SK-N-SH (cell line): ENCODE measurements at regions not wholly inside any gene's neighbourhood (a gene's known extent, or its start where the extent isn't known, plus 50 kb on each side); places are given as distances from the start of the nearest gene placed in this dataset.

Experiments used
- CTCF ChIA-PET: fragments of 300-600, 350-600 bp; formaldehyde crosslinking; extraction: SDS; loops from one replicate; lab custom pipeline; 2021; lab: Yijun Ruan, JAX
- POLR2A ChIA-PET: fragments of 350-600 bp; sonication (Branson Sonifier 250); formaldehyde crosslinking; extraction: SDS; loops from one replicate; lab custom pipeline; 2020; ENCODE audit warnings: antibody characterized with exemption, inconsistent platforms; lab: Yijun Ruan, JAX
- DNase-seq: peaks from one replicate; pipeline ENCODE4 v3.0.0; 2012
- H2AFZ ChIP-seq: fragments of 200-600 bp; sonication (generic); 2 replicates; pipeline ENCODE4 v1.8.1; 2016; ENCODE audit warnings: antibody characterized with exemption, mild to moderate bottlenecking, low read depth
- H3F3A ChIP-seq: fragments of 200-600 bp; sonication (generic); replicated peaks from 2 replicates; pipeline ENCODE3; 2016; ENCODE audit warnings: antibody characterized with exemption, mild to moderate bottlenecking; ENCODE audit not compliant: insufficient read depth
- H3K27ac ChIP-seq, 2 experiments: fragments of 200-500 bp in 1 of 2; fragments of 200-600 bp in 1 of 2; sonication (Bioruptor generic) in 1 of 2; sonication (generic), shearing (Covaris generic) in 1 of 2; 2 replicates each; pipeline versions ENCODE4 v1.5.1 to v1.6.1; 2014 to 2016; ENCODE audit warnings: low read depth in 2 of 2, inconsistent platforms in 1 of 2, low read length in 1 of 2, mild to moderate bottlenecking in 1 of 2, mixed read lengths in 1 of 2
- H3K27me3 ChIP-seq: fragments of 200-600 bp; sonication (generic), shearing (Covaris generic); 2 replicates; pipeline ENCODE4 v1.6.1; 2016; ENCODE audit warnings: mixed run types; ENCODE audit not compliant: insufficient read depth
- H3K36me3 ChIP-seq, 2 experiments: fragments of 200-500 bp in 1 of 2; fragments of 200-600 bp in 1 of 2; sonication (Bioruptor generic) in 1 of 2; sonication (generic) in 1 of 2; replicated peaks in 1 of 2; 2 replicates each; pipeline versions ENCODE3 to v1.5.1; 2014 to 2016; ENCODE audit warnings: low read length in 1 of 2, mild to moderate bottlenecking in 1 of 2; ENCODE audit not compliant: insufficient read depth in 2 of 2, control insufficient read depth in 1 of 2
- H3K4me1 ChIP-seq, 2 experiments: fragments of 200-500 bp in 1 of 2; fragments of 200-600 bp in 1 of 2; sonication (Bioruptor generic) in 1 of 2; sonication (generic), shearing (Covaris generic) in 1 of 2; 2 replicates each; pipeline versions ENCODE4 v1.5.1 to v1.6.1; 2014 to 2016; ENCODE audit warnings: low read depth in 1 of 2, low read length in 1 of 2, mixed run types in 1 of 2; ENCODE audit not compliant: insufficient read depth in 2 of 2, control insufficient read depth in 1 of 2
- H3K4me2 ChIP-seq: fragments of 200-600 bp; sonication (generic), shearing (Covaris generic); 2 replicates; pipeline ENCODE4 v1.6.1; 2017; ENCODE audit warnings: mixed run types
- H3K4me3 ChIP-seq, 2 experiments: fragments of 200-500 bp in 1 of 2; fragments of 200-600 bp in 1 of 2; sonication (Bioruptor generic) in 1 of 2; sonication (generic), shearing (Covaris generic) in 1 of 2; 2 replicates each; pipeline versions ENCODE4 v1.5.1 to v1.8.1; 2014 to 2016; ENCODE audit warnings: low read depth in 2 of 2, inconsistent platforms in 1 of 2, low read length in 1 of 2, mild to moderate bottlenecking in 1 of 2, mixed read lengths in 1 of 2, moderate library complexity in 1 of 2
- H3K79me2 ChIP-seq: fragments of 200-600 bp; sonication (generic); 2 replicates; pipeline ENCODE4 v1.8.1; 2017; ENCODE audit warnings: mild to moderate bottlenecking; ENCODE audit not compliant: insufficient read depth
- H3K9ac ChIP-seq: fragments of 200-600 bp; sonication (generic); 2 replicates; pipeline ENCODE4 v1.6.1; 2017; ENCODE audit warnings: mixed run types
- H3K9me2 ChIP-seq: fragments of 200-600 bp; sonication (generic); 2 replicates; pipeline ENCODE4 v1.6.1; 2017; ENCODE audit warnings: mixed run types
- H3K9me3 ChIP-seq: fragments of 200-600 bp; sonication (generic); 2 replicates; pipeline ENCODE4 v1.6.1; 2017; ENCODE audit warnings: mixed run types, mild to moderate bottlenecking, moderate library complexity
- H4K20me1 ChIP-seq: fragments of 200-600 bp; sonication (generic); 2 replicates; pipeline ENCODE4 v1.6.1; 2017; ENCODE audit warnings: mild to moderate bottlenecking, mixed run types; ENCODE audit not compliant: insufficient read depth
- CHD2 ChIP-seq: fragments of 150-350 bp; IDR thresholded peaks from 2 replicates; pipeline ENCODE4 v1.6.1; 2018; ENCODE audit warnings: low read length; ENCODE audit not compliant: partially characterized antibody
- EP300 ChIP-seq, 2 experiments: IDR thresholded peaks; 2 replicates each; pipeline versions ENCODE4 v1.4.0 to v1.6.1; 2012; ENCODE audit warnings: borderline replicate concordance in 1 of 2, low read depth in 1 of 2, low read length in 1 of 2
- FOSL2 ChIP-seq: IDR thresholded peaks from 2 replicates; pipeline ENCODE4 v1.4.0; 2012; ENCODE audit warnings: low read depth, mild to moderate bottlenecking, moderate library complexity, borderline replicate concordance
- FOXJ3 ChIP-seq: sonication (generic); formaldehyde crosslinking; IDR thresholded peaks from 2 replicates; pipeline ENCODE4 v1.5.1; 2020; ENCODE audit warnings: mild to moderate bottlenecking, missing genetic modification reagents
- FOXM1 ChIP-seq: IDR thresholded peaks from 2 replicates; pipeline ENCODE4 v1.4.0; 2012; ENCODE audit warnings: low read depth, mild to moderate bottlenecking
- GABPA ChIP-seq: IDR thresholded peaks from 2 replicates; pipeline ENCODE4 v1.4.0; 2012; ENCODE audit warnings: low read depth, mild to moderate bottlenecking
- GATA2 ChIP-seq: sonication (generic); formaldehyde crosslinking; IDR thresholded peaks from 2 replicates; pipeline ENCODE4 v1.5.0; 2020; ENCODE audit warnings: mild to moderate bottlenecking, missing genetic modification reagents
- MAX ChIP-seq: IDR thresholded peaks from 2 replicates; pipeline ENCODE4 v1.4.0; 2012; ENCODE audit warnings: low read depth
- MEF2A ChIP-seq: IDR thresholded peaks from 2 replicates; pipeline ENCODE4 v1.4.0; 2012; ENCODE audit warnings: low read depth, borderline replicate concordance
- MXI1 ChIP-seq: IDR thresholded peaks from 2 replicates; pipeline ENCODE4 v1.6.1; 2012; ENCODE audit warnings: mild to moderate bottlenecking, low read depth, low read length, improper control_type of control experiment
- NFIC ChIP-seq: IDR thresholded peaks from 2 replicates; pipeline ENCODE4 v1.4.0; 2012; ENCODE audit warnings: borderline replicate concordance
- POLR2AphosphoS5 ChIP-seq: IDR thresholded peaks from 2 replicates; pipeline ENCODE4 v1.6.1; 2012; ENCODE audit warnings: low read depth, low read length
- RCOR1 ChIP-seq: fragments of 150-350 bp; IDR thresholded peaks from 2 replicates; pipeline ENCODE4 v1.6.1; 2017; ENCODE audit warnings: antibody characterized with exemption, low read length
- RXRA ChIP-seq: IDR thresholded peaks from 2 replicates; pipeline ENCODE4 v1.4.0; 2012; ENCODE audit warnings: low read depth, mild to moderate bottlenecking, borderline replicate concordance
- SIN3A ChIP-seq: IDR thresholded peaks from 2 replicates; pipeline ENCODE4 v1.6.1; 2012; ENCODE audit warnings: low read depth, mild to moderate bottlenecking, low read length, moderate library complexity, borderline replicate concordance
- SMC3 ChIP-seq: IDR thresholded peaks from 2 replicates; pipeline ENCODE4 v1.6.1; 2012; ENCODE audit warnings: low read depth, low read length, improper control_type of control experiment
- TEAD4 ChIP-seq: IDR thresholded peaks from 2 replicates; pipeline ENCODE4 v1.4.0; 2012; ENCODE audit warnings: mild to moderate bottlenecking, borderline replicate concordance; ENCODE audit not compliant: insufficient read depth
- USF1 ChIP-seq: IDR thresholded peaks from 2 replicates; pipeline ENCODE4 v1.4.0; 2012; ENCODE audit warnings: low read depth, borderline replicate concordance
- WGBS: methylation state at CpG from one replicate; pipeline ENCODE4 v1.1.6; 2017; ENCODE audit warnings: low lambda C conversion rate; 5-methylcytosine and 5-hydroxymethylcytosine counted together
- TF ChIP-seq, protein P1 (sequence below): IDR thresholded peaks from 2 replicates; pipeline ENCODE4; 2012
- TF ChIP-seq, protein P2 (sequence below): IDR thresholded peaks from 2 replicates; pipeline ENCODE4 v1.4.0; 2012; ENCODE audit warnings: low read depth, borderline replicate concordance
- TF ChIP-seq, protein P3 (sequence below): fragments of 200-600 bp; sonication (generic); IDR thresholded peaks from 2 replicates; pipeline ENCODE4 v1.6.1; 2017; ENCODE audit warnings: antibody characterized with exemption, mild to moderate bottlenecking, moderate library complexity

GRCh38 chr4:32662803-32663202, 1942.6 kb downstream of the PCDH7 start:
- Histone ChIP-seq H2AFZ (no peak overlapping the region), H3K79me2 (no peaks in the 10 kb centered on the region), H3K9me3 (no peaks in the 10 kb centered on the region), H3K4me2 (no peak overlapping the region), H3K9ac (no peak overlapping the region), H3K4me3 (no peak overlapping the region), H4K20me1 (no peaks in the 10 kb centered on the region), H3K9me2 (no peaks in the 10 kb centered on the region), H3K27me3 (no peaks in the 10 kb centered on the region), H3K4me1 (no peaks in the 10 kb centered on the region), H3K27ac (no peak overlapping the region), H3K36me3 (no peaks in the 10 kb centered on the region), H3F3A (no peaks in the 10 kb centered on the region)
- ChIA-PET CTCF (no interaction called here), POLR2A (no interaction called here)
- DNase-seq, result no peak
- WGBS, result 12% methylated on average over 2 of the region's 2 CpGs
- TF ChIP-seq FOSL2 (no peak), NFIC (no peak), MAX (no peak), CHD2 (no peak), MXI1 (no peak), MEF2A (no peak), POLR2AphosphoS5 (no peak), SMC3 (no peak), FOXM1 (no peak), RCOR1 (no peak), EP300 (IDR thresholded peaks at IDR 0.05; ENCODE audit: borderline replicate concordance in 1 of 2, low read depth in 1 of 2, low read length in 1 of 2) (no peak), RXRA (no peak), GABPA (no peak), SIN3A (no peak), FOXJ3 (CRISPR knock-in tag) (no peak), USF1 (no peak), GATA2 (CRISPR knock-in tag) (no peak)
- TF ChIP-seq, protein P1, sequence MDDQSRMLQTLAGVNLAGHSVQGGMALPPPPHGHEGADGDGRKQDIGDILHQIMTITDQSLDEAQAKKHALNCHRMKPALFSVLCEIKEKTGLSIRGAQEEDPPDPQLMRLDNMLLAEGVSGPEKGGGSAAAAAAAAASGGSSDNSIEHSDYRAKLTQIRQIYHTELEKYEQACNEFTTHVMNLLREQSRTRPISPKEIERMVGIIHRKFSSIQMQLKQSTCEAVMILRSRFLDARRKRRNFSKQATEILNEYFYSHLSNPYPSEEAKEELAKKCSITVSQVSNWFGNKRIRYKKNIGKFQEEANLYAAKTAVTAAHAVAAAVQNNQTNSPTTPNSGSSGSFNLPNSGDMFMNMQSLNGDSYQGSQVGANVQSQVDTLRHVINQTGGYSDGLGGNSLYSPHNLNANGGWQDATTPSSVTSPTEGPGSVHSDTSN, result no peak

- no peaks in the 10 kb centered on the region for H3K27me3 ChIP-seq
- no peaks in the 10 kb centered on the region for H4K20me1 ChIP-seq
- TF ChIP-seq, protein P2, sequence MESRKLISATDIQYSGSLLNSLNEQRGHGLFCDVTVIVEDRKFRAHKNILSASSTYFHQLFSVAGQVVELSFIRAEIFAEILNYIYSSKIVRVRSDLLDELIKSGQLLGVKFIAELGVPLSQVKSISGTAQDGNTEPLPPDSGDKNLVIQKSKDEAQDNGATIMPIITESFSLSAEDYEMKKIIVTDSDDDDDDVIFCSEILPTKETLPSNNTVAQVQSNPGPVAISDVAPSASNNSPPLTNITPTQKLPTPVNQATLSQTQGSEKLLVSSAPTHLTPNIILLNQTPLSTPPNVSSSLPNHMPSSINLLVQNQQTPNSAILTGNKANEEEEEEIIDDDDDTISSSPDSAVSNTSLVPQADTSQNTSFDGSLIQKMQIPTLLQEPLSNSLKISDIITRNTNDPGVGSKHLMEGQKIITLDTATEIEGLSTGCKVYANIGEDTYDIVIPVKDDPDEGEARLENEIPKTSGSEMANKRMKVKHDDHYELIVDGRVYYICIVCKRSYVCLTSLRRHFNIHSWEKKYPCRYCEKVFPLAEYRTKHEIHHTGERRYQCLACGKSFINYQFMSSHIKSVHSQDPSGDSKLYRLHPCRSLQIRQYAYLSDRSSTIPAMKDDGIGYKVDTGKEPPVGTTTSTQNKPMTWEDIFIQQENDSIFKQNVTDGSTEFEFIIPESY, result no peak
- TF ChIP-seq, protein P3, sequence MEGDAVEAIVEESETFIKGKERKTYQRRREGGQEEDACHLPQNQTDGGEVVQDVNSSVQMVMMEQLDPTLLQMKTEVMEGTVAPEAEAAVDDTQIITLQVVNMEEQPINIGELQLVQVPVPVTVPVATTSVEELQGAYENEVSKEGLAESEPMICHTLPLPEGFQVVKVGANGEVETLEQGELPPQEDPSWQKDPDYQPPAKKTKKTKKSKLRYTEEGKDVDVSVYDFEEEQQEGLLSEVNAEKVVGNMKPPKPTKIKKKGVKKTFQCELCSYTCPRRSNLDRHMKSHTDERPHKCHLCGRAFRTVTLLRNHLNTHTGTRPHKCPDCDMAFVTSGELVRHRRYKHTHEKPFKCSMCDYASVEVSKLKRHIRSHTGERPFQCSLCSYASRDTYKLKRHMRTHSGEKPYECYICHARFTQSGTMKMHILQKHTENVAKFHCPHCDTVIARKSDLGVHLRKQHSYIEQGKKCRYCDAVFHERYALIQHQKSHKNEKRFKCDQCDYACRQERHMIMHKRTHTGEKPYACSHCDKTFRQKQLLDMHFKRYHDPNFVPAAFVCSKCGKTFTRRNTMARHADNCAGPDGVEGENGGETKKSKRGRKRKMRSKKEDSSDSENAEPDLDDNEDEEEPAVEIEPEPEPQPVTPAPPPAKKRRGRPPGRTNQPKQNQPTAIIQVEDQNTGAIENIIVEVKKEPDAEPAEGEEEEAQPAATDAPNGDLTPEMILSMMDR, result no peak
- TF ChIP-seq TEAD4, result no peak
- H3K27ac ChIP-seq, result no peak overlapping the region
- CTCF ChIA-PET, result no interaction called here
- H3K9ac ChIP-seq, result no peak overlapping the region
- no peak overlapping the region for H3K4me3 ChIP-seq
- POLR2A ChIA-PET, result no interaction called here
- no peaks in the 10 kb centered on the region for H3K9me2 ChIP-seq
- no peaks in the 10 kb centered on the region for H3K9me3 ChIP-seq
- no peak overlapping the region for H2AFZ ChIP-seq
- no peak for DNase-seq
- H3K4me2 ChIP-seq, result no peak overlapping the region
- H3K79me2 ChIP-seq, result no peaks in the 10 kb centered on the region
- H3F3A ChIP-seq, result no peaks in the 10 kb centered on the region
- no peaks in the 10 kb centered on the region for H3K36me3 ChIP-seq
- H3K4me1 ChIP-seq, result no peaks in the 10 kb centered on the region
- WGBS, result 4% methylated on average over 1 of the region's 1 CpG
Observed at GRCh38 chr4:32672359-32672758, 1952.2 kb downstream of the PCDH7 start.
